H1 (cell line): ENCODE measurements at regions not wholly inside any gene's neighbourhood (a gene's known extent, or its start where the extent isn't known, plus 50 kb on each side); places are given as distances from the start of the nearest gene placed in this dataset.

Source experiments
- JUN ChIP-seq: IDR thresholded peaks from 2 replicates; pipeline ENCODE4 v1.6.1; 2011; ENCODE audit warnings: low read depth, mild to moderate bottlenecking, improper control_type of control experiment, low read length
- RXRA ChIP-seq: IDR thresholded peaks from 2 replicates; pipeline ENCODE4 v1.6.1; 2011; ENCODE audit warnings: low read depth, mild to moderate bottlenecking, low read length, moderate library complexity; ENCODE audit not compliant: insufficient read depth
- TF ChIP-seq, protein P1 (sequence below), 3 experiments: IDR thresholded peaks; 1 replicate in 2 of 3; 2 replicates in 1 of 3; pipeline versions ENCODE4 v1.5.1 to v1.6.1; 2011; ENCODE audit warnings: low read length in 3 of 3, mild to moderate bottlenecking in 3 of 3, inconsistent platforms in 2 of 3, low read depth in 1 of 3, moderate library complexity in 1 of 3; ENCODE audit not compliant: insufficient read depth in 1 of 3; ENCODE audit errors: control extremely low read depth in 1 of 3
- TF ChIP-seq, protein P2 (sequence below): IDR thresholded peaks from 2 replicates; pipeline ENCODE4 v1.6.1; 2012; ENCODE audit warnings: inconsistent platforms

DNA sequence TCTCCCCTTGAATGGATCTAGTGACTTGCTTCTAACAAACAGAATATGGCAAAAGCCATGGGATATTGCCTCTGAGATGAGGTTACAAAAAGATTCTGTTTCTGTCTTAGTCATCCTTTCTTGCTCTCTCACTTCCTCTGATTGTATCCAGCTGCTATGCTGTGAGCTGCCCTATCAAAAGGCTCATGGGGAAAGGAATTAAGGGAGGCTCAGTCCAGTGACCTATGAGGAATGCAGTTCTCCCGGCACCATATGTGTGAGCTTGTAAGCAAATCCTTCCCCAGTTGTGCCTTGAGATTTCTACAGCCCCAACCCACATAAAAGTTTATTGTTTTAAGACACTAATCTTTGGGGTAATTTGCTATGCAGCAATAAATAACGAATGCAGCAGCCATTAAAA lies 183.1 kb downstream of the KLHL28 start:
- no peak for TF ChIP-seq JUN
- TF ChIP-seq, protein P1, sequence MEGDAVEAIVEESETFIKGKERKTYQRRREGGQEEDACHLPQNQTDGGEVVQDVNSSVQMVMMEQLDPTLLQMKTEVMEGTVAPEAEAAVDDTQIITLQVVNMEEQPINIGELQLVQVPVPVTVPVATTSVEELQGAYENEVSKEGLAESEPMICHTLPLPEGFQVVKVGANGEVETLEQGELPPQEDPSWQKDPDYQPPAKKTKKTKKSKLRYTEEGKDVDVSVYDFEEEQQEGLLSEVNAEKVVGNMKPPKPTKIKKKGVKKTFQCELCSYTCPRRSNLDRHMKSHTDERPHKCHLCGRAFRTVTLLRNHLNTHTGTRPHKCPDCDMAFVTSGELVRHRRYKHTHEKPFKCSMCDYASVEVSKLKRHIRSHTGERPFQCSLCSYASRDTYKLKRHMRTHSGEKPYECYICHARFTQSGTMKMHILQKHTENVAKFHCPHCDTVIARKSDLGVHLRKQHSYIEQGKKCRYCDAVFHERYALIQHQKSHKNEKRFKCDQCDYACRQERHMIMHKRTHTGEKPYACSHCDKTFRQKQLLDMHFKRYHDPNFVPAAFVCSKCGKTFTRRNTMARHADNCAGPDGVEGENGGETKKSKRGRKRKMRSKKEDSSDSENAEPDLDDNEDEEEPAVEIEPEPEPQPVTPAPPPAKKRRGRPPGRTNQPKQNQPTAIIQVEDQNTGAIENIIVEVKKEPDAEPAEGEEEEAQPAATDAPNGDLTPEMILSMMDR (IDR thresholded peaks at IDR 0.05; ENCODE audit: control extremely low read depth in 1 of 3, insufficient read depth in 1 of 3, low read depth in 1 of 3, low read length in 3 of 3) = no peak
- TF ChIP-seq, protein P2, sequence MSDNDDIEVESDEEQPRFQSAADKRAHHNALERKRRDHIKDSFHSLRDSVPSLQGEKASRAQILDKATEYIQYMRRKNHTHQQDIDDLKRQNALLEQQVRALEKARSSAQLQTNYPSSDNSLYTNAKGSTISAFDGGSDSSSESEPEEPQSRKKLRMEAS = no peak
- no peak for TF ChIP-seq RXRA
